ENCODE measurements at regions not wholly inside any gene's neighbourhood (a gene's known extent, or its start where the extent isn't known, plus 50 kb on each side); places are given as distances from the start of the nearest gene placed in this dataset.

DNA sequence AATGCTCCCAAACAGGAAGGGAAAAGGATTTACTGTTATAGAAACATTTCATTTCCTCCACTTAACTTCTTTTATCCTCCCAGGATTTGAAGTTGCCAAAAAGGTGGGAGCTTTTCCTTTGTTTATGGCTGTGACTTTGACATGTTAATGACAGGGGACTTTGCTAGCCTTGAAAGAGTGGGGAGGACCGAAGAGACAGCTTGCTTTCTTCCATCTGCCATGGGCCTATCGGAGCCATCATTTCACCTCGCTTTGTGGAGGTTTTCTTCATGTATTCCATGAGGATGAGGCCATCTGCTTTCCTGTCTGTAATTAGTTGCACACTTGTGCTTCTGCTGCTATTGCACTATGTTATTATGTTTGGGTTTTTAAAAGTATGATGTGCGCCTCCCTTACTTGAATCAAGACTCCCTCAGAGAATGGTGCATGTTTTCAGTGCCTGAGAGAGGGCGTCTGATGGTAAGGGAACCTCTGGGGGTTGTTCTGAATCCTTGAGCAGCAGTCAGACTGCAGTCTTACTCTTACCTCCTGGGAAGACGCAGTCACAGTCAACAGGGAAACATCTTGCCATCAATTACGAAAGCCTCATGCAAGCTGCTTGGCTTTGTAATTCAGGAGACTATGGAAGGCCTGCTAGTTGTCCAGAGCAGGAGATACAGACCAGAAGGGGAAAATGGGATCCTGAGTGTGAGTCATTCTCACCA is 173.3 kb upstream of the MGAT5 start:
- no peak for DNase-seq (ENCODE audit: low read depth)

- DNase-seq (ENCODE audit: low read depth) = no peak
Measured at GRCh38 chr2:134081238-134081938, 172.5 kb upstream of the MGAT5 start.

DNA sequence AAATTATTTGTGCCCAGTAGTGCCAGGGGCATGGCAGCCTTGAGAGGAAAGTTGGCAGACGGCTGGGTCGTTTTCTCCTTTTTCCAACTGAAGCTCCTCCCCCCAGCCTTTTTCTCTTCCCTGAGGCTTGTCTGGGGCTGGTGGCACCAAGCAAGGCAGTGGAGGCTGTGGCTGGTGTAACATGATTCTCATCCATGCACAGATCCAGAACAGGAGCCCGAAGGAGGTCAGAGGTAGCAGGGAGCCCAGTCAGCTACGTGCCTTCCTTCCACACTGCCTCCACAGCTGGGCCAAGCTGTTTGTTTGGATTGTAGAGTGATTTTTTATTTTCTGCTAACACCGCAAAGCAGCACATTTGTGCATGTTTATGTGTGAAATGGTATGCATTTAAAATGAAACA is 170.3 kb upstream of the MGAT5 start:
- DNase-seq (ENCODE audit: low read depth) = no peak

DNA sequence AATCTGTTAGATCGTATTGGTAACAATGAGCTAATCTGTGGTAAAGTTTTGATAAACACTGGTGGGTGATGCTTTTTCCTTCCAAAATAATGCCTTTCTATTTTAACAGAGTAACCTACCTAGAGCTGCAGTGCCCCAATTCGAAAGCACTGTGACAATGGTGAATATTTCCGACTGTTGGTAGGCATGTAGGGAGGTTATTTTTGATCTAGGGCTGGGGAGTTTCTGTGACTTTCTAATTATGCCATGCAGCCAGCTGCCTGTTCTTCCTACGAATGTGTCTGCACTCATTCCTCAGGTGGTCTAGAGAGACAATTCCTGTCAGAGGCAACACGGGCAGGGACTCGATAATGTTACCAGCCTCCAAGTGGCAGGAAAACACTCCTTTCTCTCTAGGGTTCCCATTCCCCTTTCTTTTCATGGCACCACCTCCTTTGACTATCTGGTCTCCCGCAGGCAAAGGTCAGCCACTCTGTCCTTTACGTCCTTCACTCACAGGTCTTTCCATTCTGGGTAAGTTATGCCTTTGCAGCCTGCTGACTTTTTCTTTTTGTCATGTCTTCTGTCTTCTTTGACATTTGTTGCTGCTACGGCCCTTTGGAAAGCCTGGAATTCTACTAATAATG is 167.2 kb upstream of the MGAT5 start:
- DNase-seq (ENCODE audit: low read depth) = no peak

- DNase-seq (ENCODE audit: low read depth) = no peak
Measured at GRCh38 chr2:134087371-134087921, 166.4 kb upstream of the MGAT5 start.

GRCh38 chr2:134089454-134089853 is 164.4 kb upstream of the MGAT5 start:
- DNase-seq (ENCODE audit: low read depth) = no peak

DNA sequence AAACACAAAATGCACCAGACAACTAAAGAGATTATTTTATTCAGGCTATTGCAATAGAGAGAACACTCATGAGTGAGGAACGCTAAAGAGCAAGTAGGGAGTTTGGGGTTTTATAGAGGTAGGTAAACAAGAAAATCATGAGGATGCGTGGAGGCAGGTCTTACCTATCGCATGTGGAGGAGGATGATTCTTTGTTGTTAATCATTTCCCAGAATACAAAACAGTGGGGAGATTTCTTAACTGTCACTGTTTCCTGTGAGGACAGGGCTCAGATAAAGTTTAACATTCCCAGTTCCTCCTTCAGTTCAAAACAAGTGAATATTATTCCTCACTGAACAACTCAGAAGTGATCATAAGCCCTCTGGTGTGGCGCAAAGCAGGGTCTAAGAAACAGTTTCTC is 156.1 kb upstream of the MGAT5 start:
- no peak for DNase-seq (ENCODE audit: low read depth)

GRCh38 chr2:134098321-134098720 is 155.6 kb upstream of the MGAT5 start:
- no peak for DNase-seq (ENCODE audit: low read depth)

DNA sequence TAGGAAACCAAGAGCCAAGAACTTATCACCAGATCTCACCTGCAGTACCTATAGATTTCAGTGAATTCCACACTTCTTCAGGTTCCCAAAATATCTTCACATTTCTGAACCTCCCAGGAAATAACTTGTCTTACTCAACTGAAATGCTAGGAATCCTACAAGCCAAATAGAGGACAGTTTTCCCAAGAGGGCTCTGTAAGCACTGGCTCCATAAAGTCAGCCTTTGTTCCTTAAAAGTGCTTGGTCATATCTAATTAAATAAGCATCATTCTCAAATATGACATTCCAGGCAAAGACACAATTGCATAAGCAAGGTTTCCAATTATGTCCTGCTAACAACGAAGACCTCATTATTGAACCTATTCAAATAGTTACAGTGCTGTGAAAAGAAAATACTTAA is 154.6 kb upstream of the MGAT5 start:
- DNase-seq (ENCODE audit: low read depth) = no peak

DNA sequence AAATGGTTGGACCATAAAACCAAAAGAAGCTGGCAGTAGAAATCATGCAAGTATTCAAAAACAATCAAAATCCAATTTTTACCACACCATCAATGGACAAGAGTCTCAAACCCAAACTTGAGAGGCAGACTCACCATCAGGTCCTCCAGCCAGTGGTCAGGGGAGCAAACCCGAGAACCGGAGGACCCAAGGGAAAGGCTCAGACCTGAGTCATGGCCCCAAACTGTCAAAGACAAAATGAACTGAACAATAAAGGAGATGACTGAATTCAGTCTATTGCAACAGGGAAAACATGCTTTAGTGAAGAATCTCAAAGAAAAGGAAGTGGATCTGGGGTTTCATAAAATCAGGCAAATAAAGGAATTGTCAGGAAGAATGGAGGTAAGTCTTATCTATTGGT is 150.7 kb upstream of the MGAT5 start:
- DNase-seq (ENCODE audit: low read depth) = peak; percentile 54

GRCh38 chr2:134104754-134105153 is 149.1 kb upstream of the MGAT5 start:
- no peak for DNase-seq (ENCODE audit: low read depth)

DNA sequence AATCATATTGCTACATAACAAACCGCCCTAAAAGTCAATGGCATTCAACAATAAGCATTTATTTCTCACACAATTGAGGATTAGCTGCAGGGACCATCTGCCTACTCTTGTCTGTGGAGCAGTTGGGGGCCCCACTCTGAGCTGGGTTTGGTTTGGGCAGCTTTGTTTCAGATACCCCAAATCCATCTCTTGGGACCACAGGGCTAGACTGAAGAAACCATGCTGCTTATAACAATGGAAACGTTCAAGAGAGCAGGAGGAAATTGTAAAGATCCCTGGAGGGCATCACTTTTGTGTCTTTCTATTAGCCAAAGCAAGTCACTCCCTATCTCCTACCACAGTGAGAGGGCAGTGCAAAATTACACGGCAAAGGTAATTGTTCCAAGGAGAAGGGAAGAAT is 146.5 kb upstream of the MGAT5 start:
- DNase-seq (ENCODE audit: low read depth) = no peak

DNA sequence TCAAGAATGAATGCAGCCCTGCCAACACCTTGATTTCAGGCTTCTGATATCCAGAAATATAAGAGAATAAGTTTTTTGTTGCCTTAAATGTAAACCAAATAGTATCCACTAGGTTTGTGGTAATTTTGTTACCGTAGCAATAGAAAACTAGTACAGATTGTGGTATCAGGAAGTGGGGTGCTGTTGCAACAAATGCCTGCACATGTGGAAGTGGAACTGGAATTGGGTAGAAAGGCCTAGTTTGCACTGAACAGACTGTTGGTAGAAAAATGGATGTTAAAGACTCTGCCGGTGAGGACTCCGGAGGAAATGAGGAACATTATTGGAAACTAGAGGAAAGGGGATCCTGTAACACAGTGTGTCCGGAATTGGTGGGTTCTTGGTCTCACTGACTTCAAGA is 145.8 kb upstream of the MGAT5 start:
- no peak for DNase-seq (ENCODE audit: low read depth)

DNA sequence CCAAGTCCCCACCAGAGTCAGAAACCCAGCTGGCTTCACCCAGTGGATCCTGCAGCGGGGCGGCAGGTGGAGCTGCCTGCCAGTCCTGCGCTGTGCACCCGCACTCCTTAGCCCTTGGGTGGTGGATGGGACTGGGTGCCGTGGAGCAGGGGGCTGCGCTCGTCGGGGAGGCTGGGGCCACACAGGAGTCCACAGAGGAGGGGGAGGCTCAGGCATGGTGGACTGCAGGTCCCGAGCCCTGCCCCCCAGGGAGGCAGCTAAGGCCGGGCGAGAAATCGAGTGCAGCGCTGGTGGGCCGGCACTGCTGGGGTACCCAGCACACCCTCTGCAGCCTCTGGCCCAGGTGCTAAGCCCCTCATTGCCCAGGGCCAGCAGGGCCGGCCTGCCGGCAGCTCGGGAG is 144.6 kb upstream of the MGAT5 start:
- DNase-seq (ENCODE audit: low read depth) = no peak

- DNase-seq (ENCODE audit: low read depth) = no peak
Measured at GRCh38 chr2:134109725-134110124, 144.1 kb upstream of the MGAT5 start.

DNA sequence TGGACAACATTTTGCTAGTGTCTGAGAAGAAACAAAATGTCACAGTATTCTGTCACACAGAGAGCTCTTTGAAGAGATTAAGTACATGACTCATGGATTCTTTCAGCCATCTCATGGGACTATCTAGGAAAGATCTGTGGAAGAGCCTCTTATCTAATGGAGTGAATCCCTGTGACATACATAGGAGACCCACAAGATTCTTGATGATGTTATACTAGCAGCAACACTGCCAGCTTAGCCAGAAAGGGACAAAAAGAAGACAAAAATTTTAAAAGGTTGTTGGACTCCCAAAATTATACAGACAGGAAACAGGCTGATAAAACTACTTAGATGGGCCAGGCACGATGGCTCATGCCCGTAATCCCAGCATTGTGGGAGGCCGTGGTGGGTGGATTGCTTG is 143.3 kb upstream of the MGAT5 start:
- DNase-seq (ENCODE audit: low read depth) = no peak

DNA sequence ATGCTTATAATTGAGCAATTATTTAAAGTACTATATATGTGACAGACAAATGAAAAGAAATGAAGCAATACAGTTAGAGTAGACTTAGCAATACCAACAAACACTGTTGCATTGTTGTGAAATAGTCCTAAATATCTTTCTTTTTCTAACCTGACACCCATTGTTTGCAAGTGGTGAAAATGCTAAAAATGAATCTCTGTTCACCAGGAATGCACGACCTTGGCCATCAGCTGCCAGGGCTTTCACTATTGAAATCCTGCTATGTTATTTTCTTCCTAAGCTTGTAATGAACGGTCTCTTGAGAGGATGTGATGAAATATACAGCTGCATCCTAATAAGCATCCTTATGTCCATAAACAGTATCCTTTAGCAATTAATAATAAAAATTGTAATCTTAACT is 136.2 kb upstream of the MGAT5 start:
- no peak for DNase-seq (ENCODE audit: low read depth)

DNA sequence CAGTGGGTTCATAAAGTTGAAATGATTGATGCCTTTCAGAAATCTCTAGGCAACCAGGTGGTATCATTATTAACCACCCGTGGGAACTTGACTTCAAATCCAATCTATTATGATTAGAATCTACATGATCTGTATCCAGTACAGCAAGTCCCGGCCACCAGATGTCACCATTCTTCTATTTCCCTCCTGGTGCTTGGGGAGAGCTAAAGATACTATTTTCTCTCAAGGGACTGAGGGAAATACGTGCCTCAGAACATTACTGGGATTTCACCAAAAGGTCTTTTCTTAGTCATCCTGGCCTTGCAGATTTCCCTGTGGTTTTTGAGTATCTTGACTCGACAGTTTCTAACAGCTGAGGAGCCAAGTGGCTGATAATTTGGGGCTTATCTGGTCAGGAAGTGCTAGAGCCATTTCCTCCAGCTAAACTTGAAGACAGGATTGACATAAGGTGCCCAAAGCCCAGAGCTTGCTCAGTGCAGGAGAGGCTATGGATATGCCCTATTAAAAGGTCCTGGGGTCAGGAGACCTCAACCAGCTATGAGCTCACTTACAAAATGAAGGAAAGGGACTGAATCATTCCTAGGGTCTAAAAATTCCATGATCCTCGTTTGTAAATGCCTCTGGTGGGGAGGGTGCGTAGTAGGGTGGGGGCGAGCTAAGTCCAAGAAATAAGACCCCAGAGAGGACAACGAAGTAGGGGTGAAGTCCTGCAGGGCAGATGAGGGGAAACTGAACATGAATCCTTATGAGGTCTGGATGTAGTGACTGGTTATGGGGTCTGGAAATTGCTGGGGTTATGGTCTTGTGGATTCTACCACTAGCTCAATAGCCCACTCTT is 135.4 kb upstream of the MGAT5 start:
- DNase-seq (ENCODE audit: low read depth) = peak; percentile 97

- DNase-seq (ENCODE audit: low read depth) = no peak
Measured at GRCh38 chr2:134119117-134119712, 134.7 kb upstream of the MGAT5 start.

GRCh38 chr2:134119713-134120405 is 134.0 kb upstream of the MGAT5 start:
- peak; percentile 91 for DNase-seq (ENCODE audit: low read depth)

DNA sequence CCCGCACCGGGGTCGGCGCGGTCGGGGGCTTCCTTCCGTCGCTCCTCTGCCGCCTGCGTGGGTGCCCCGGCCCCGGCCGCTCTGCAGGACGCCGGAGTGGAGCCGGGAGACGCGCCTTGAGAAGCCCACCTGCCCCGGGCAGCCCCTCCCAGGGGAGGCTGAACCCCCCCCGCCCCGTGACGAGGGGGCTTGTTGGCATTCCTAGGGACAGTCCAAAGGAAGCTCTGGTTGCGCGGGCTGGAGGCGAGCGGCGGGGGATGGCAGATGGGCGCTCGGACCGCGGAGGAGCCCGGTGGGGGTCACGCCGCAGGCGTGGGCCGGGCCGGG is 133.5 kb upstream of the MGAT5 start:
- DNase-seq (ENCODE audit: low read depth) = no peak

Data from stromal cell of bone marrow (primary cell).